CD8-positive, alpha-beta memory T cell (primary cell): ENCODE measurements at regions not wholly inside any gene's neighbourhood (a gene's known extent, or its start where the extent isn't known, plus 50 kb on each side); places are given as distances from the start of the nearest gene placed in this dataset.
"Not testable (repeated sequence)": the region's sequence is repeated elsewhere in the genome, so short reads cannot be mapped to it uniquely, and the experiment has no call there.

ENCODE experiments used
- CTCF ChIA-PET: fragments of 350-600 bp; sonication (Branson Sonifier 250); formaldehyde crosslinking; loops from one replicate; lab custom pipeline; 2021; ENCODE audit warnings: antibody characterized with exemption; lab: Charles Lee
- POLR2A ChIA-PET: fragments of 350-600 bp; sonication (Branson Sonifier 250); formaldehyde crosslinking; loops from one replicate; lab custom pipeline; 2021; ENCODE audit warnings: antibody characterized with exemption; lab: Charles Lee
- DNase-seq, 5 donors: peaks; one replicate each; pipeline versions ENCODE4 v3.0.0 to v3.0.0-alpha.2; 2020 to 2022; ENCODE audit warnings: mixed read lengths in 1 of 5
- H3K27ac ChIP-seq: one replicate; pipeline ENCODE4 v1.7.0; 2013; ENCODE audit warnings: low read depth, mild to moderate bottlenecking, low read length, moderate library complexity
- H3K27me3 ChIP-seq: 2 replicates; pipeline ENCODE4 v1.7.0; 2013; ENCODE audit warnings: low read length, mild to moderate bottlenecking; ENCODE audit not compliant: insufficient read depth, poor library complexity, severe bottlenecking
- H3K36me3 ChIP-seq: 2 replicates; pipeline ENCODE4 v1.7.0; 2013; ENCODE audit warnings: mild to moderate bottlenecking, low read length, moderate library complexity; ENCODE audit not compliant: insufficient read depth
- H3K4me1 ChIP-seq: 2 replicates; pipeline ENCODE4 v1.7.0; 2013; ENCODE audit warnings: mild to moderate bottlenecking, low read length, moderate library complexity; ENCODE audit not compliant: insufficient read depth
- H3K4me3 ChIP-seq: 2 replicates; pipeline ENCODE4 v1.7.0; 2013; ENCODE audit warnings: mild to moderate bottlenecking, low read length
- H3K9me3 ChIP-seq: 2 replicates; pipeline ENCODE4 v1.7.0; 2013; ENCODE audit warnings: mild to moderate bottlenecking, low read length
- H3K27ac Mint-ChIP-seq, 8 donors: one replicate each; pipeline ENCODE4 v1.8.0; 2020 to 2021; ENCODE audit warnings: mixed read lengths in 8 of 8, mild to moderate bottlenecking in 6 of 8, inconsistent platforms in 3 of 8, moderate library complexity in 3 of 8
- H3K27me3 Mint-ChIP-seq, 2 donors: one replicate each; pipeline ENCODE4 v1.8.0; 2020 to 2021; ENCODE audit warnings: mixed read lengths in 2 of 2, mild to moderate bottlenecking in 1 of 2, moderate library complexity in 1 of 2
- H3K36me3 Mint-ChIP-seq, 3 donors: one replicate each; pipeline ENCODE4 v1.8.0; 2020 to 2021; ENCODE audit warnings: mixed read lengths in 3 of 3, inconsistent platforms in 1 of 3, mild to moderate bottlenecking in 1 of 3
- H3K4me1 Mint-ChIP-seq, 3 donors: one replicate each; pipeline ENCODE4 v1.8.0; 2020 to 2021; ENCODE audit warnings: mixed read lengths in 3 of 3, inconsistent platforms in 1 of 3, mild to moderate bottlenecking in 1 of 3
- H3K4me3 Mint-ChIP-seq, 7 donors: one replicate each; pipeline ENCODE4 v1.8.0; 2020 to 2021; ENCODE audit warnings: mixed read lengths in 7 of 7, mild to moderate bottlenecking in 6 of 7, moderate library complexity in 4 of 7, inconsistent platforms in 2 of 7
- H3K9me3 Mint-ChIP-seq, 5 donors: one replicate each; pipeline ENCODE4 v1.8.0; 2020 to 2022; ENCODE audit warnings: mixed read lengths in 5 of 5, mild to moderate bottlenecking in 3 of 5, moderate library complexity in 2 of 5, inconsistent platforms in 1 of 5

DNA sequence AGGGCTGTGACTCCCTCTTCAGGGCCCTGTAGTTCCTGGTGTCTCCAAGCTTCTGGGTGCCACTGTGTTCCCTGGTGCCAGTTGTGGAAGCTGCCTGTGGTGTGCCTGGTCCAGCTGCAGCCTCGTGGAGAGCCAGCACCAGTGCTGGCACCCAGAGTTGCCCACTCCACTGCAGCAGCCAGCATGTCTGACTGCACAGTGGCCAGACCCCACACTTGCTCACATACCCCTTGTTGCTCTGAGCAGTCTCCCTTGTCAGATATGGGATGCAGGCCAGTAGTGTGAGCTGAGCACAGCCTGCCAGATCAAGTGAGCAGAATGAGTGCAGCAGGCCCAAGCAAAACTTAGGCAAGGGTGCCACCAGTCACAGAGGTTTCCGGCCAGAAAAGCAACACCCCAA, 108.6 kb downstream of the ZMAT1 start:
- Mint-ChIP-seq H3K36me3 (no peaks in the 10 kb centered on the region), H3K27ac (no peak overlapping the region), H3K9me3 (peaks cover 0 to 2% (median 1%) of the 10 kb centered on the region in 5 donors), H3K27me3 (peaks cover 14 to 18% of the 10 kb centered on the region in 2 donors), H3K4me3 (no peak overlapping the region), H3K4me1 (no peaks in the 10 kb centered on the region)
- CTCF ChIA-PET, result no interaction called here
- POLR2A ChIA-PET, result interaction anchor here (0.7 kb wide), 1 partner anchor 66 kb away, joined by 4 read pairs; no protein-coding TSS in a partner anchor
- no peak for DNase-seq
- H3K27me3 ChIP-seq, result no peaks in the 10 kb centered on the region
- H3K36me3 ChIP-seq, result no peaks in the 10 kb centered on the region
- H3K9me3 ChIP-seq, result no peaks in the 10 kb centered on the region
- H3K4me1 ChIP-seq, result no peaks in the 10 kb centered on the region
- H3K27ac ChIP-seq, result no peak overlapping the region
- no peak overlapping the region for H3K4me3 ChIP-seq

DNA sequence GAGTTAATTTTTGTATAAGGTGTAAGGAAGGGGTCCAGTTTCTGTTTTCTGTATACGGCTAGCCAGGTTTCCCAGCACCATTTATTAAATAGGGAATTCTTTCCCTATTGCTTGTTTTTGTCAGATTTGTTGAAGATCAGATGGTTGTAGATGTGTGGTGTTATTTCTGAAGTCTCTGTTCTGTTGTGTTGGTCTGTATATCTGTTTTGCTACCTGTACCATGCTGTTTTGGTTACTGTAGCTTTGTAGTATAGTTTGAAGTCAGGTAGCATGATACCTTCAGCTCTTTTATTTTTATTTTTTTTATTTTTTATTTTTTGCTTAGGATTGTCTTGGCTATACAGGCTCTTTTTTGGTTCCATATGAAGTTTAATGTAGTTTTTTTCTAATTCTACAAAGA, 114.1 kb downstream of the ZMAT1 start:
- Mint-ChIP-seq H3K27me3 (peaks cover 7 to 16% of the 10 kb centered on the region in 2 donors), H3K9me3 (peaks cover 0 to 10% (median 5%) of the 10 kb centered on the region in 5 donors)
- DNase-seq, H3K36me3 ChIP-seq, H3K4me1 ChIP-seq, CTCF ChIA-PET, H3K4me3 ChIP-seq, H3K36me3 Mint-ChIP-seq, H3K27ac ChIP-seq, H3K27ac Mint-ChIP-seq, H3K9me3 ChIP-seq, H3K4me1 Mint-ChIP-seq, H3K4me3 Mint-ChIP-seq, H3K27me3 ChIP-seq, POLR2A ChIA-PET: not testable (repeated sequence)

DNA sequence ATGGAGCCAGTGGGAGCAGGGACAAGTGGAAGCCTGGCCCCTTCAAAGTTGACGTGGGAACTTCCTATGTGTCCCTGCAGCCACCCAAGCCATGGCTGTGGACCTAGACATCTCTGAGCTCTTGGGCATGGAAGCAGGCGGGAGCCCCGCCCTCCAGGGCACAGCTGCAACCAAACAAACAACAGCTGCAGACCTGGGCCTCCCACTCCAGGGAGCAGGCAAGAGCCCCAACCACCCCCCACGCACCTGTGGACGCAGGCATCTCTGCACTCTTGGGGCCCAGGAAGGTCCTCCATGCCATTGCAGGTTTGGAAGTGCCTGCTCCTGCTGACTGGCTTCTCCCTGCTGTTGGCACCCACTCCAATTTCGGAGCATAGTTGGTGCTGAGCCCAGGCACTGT, 118.6 kb downstream of the ZMAT1 start:
- ChIA-PET CTCF (no interaction called here), POLR2A (no interaction called here)
- no peaks in the 10 kb centered on the region for H3K4me1 ChIP-seq
- H3K27me3 Mint-ChIP-seq, result peaks cover 0 to 11% of the 10 kb centered on the region in 2 donors
- H3K4me3 ChIP-seq, result no peak overlapping the region
- H3K9me3 ChIP-seq, result no peaks in the 10 kb centered on the region
- H3K27me3 ChIP-seq, result no peaks in the 10 kb centered on the region
- H3K27ac Mint-ChIP-seq, result no peak overlapping the region
- no peaks in the 10 kb centered on the region for H3K4me1 Mint-ChIP-seq
- DNase-seq, result no peak
- no peak overlapping the region for H3K4me3 Mint-ChIP-seq
- H3K36me3 ChIP-seq, result no peaks in the 10 kb centered on the region
- peaks cover 0 to 9% (median 5%) of the 10 kb centered on the region in 5 donors for H3K9me3 Mint-ChIP-seq
- no peaks in the 10 kb centered on the region for H3K36me3 Mint-ChIP-seq
- no peak overlapping the region for H3K27ac ChIP-seq

DNA sequence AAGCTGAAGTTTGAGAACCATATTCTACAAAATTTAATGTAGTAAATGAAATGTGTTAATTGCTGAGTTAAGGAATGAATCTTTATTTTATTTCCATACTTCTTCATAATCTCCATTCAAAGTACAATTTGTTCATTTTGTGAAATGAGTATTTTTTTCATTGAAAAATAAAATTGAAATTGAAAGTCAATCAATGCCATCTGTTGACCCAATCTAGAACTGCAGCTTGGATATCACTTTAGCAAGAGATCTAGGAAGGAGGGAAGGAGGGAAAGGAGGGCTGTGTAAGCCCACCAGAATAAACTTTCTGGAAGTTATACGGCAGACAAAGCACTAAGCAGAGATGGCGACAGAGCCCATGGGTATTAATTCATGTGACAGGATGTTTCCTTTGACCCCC, 128.4 kb downstream of the ZMAT1 start:
- ChIA-PET POLR2A (interaction anchor here (1.1 kb wide), 1 partner anchor 128 kb away, joined by 3 read pairs; the partner anchor contains the start of gene ZMAT1), CTCF (no interaction called here)
- peaks cover 0 to 4% of the 10 kb centered on the region in 2 donors for H3K27me3 Mint-ChIP-seq
- H3K4me1 Mint-ChIP-seq, result peaks cover 2 to 11% (median 9%) of the 10 kb centered on the region in 3 donors
- H3K36me3 Mint-ChIP-seq, result no peaks in the 10 kb centered on the region
- H3K9me3 Mint-ChIP-seq, result no peaks in the 10 kb centered on the region
- no peaks in the 10 kb centered on the region for H3K4me1 ChIP-seq
- H3K27ac ChIP-seq, result no peak overlapping the region
- H3K9me3 ChIP-seq, result no peaks in the 10 kb centered on the region
- H3K27ac Mint-ChIP-seq, result no peak overlapping the region
- no peak overlapping the region for H3K4me3 Mint-ChIP-seq
- H3K27me3 ChIP-seq, result no peaks in the 10 kb centered on the region
- no peak for DNase-seq
- H3K4me3 ChIP-seq, result no peak overlapping the region
- no peaks in the 10 kb centered on the region for H3K36me3 ChIP-seq

DNA sequence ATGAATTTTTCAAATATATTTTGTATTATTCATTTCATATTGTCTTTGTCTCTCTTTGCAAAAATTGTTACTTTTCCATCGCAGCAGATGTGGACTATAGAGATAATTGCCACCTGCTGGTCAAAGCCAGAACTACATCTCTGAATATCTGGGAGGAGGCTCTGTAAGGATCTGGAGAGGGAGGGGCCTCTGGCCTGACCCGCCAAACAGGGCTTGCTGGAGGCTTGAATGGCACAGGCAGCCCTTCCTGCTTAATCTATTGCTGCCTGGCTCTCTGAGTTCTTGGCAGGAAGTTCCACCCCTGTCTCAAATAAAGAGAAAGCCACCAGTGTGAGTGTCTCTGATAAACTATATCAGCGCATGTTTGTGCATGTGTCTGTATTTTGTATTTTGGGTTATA, 132.4 kb downstream of the ZMAT1 start:
- H3K27me3 ChIP-seq, result no peaks in the 10 kb centered on the region
- no peak overlapping the region for H3K27ac ChIP-seq
- CTCF ChIA-PET, result interaction anchor here (1.0 to 1.6 kb wide), 3 partner anchors 203 to 386 kb away, joined by 4 read pairs; no protein-coding TSS in a partner anchor
- H3K4me1 ChIP-seq, result no peaks in the 10 kb centered on the region
- no peak overlapping the region for H3K4me3 ChIP-seq
- no peaks in the 10 kb centered on the region for H3K9me3 ChIP-seq
- Mint-ChIP-seq H3K27me3 (peaks cover 0 to 2% of the 10 kb centered on the region in 2 donors), H3K4me3 (peak overlapping the region in 5 of 7 donors; percentile 43 to 55 (median 49)), H3K36me3 (no peaks in the 10 kb centered on the region), H3K27ac (no peak overlapping the region), H3K4me1 (peaks cover 2 to 11% (median 9%) of the 10 kb centered on the region in 3 donors), H3K9me3 (peaks cover 0 to 2% (median 0%) of the 10 kb centered on the region in 5 donors)
- H3K36me3 ChIP-seq, result no peaks in the 10 kb centered on the region
- POLR2A ChIA-PET, result no interaction called here
- DNase-seq, result peak; percentile 50 to 82 (median 74)

DNA sequence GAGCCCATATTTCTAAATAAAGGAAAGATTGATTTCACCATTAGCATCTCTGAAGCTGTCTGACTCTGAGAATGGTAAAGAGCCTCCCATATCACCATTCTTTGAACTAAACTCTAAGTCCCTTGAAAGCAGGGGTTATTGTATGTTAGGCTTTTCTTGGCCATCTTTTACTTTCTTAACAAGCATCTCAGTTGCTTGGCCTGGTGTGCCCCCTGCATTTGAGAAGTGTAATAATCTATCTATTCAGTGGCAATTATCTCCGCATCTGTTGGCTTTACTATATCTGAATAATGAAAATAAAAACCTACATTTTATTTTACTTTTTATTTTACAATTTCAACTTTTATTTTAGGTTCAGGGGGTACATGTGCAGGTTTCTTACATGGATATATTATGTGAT, 128.3 kb upstream of the ARMCX2 start:
- ChIA-PET POLR2A (no interaction called here), CTCF (no interaction called here)
- no peaks in the 10 kb centered on the region for H3K27me3 ChIP-seq
- Mint-ChIP-seq H3K4me3 (no peak overlapping the region), H3K9me3 (no peaks in the 10 kb centered on the region), H3K36me3 (no peaks in the 10 kb centered on the region), H3K27me3 (peaks cover 7 to 14% of the 10 kb centered on the region in 2 donors), H3K27ac (no peak overlapping the region), H3K4me1 (no peaks in the 10 kb centered on the region)
- no peak overlapping the region for H3K4me3 ChIP-seq
- H3K36me3 ChIP-seq, result no peaks in the 10 kb centered on the region
- H3K4me1 ChIP-seq, result no peaks in the 10 kb centered on the region
- H3K9me3 ChIP-seq, result no peaks in the 10 kb centered on the region
- H3K27ac ChIP-seq, result no peak overlapping the region
- no peak for DNase-seq

DNA sequence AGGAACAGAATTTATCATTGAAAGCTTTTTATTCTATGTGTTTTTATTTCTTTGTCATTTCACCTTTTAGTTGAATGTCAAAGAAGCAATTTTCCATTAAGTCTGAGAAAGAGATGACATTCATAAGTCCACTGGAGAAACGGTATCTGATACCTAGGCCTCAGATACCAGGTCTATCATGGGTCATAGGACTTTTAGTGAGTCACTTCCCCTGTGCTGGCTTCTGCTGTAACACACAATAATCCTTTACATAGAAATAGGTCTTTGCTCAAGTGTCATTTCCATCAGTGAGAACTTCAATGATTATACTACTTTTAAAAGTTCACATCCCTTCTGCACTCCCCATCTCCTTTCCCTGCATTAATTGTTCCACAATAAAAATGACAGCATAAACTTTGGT, 125.5 kb upstream of the ARMCX2 start:
- Mint-ChIP-seq H3K27ac (no peak overlapping the region), H3K36me3 (no peaks in the 10 kb centered on the region), H3K4me1 (no peaks in the 10 kb centered on the region), H3K4me3 (no peak overlapping the region), H3K27me3 (peaks cover 3 to 5% of the 10 kb centered on the region in 2 donors), H3K9me3 (no peaks in the 10 kb centered on the region)
- Histone ChIP-seq H3K4me3 (no peak overlapping the region), H3K4me1 (no peaks in the 10 kb centered on the region), H3K27ac (no peak overlapping the region), H3K36me3 (no peaks in the 10 kb centered on the region), H3K9me3 (no peaks in the 10 kb centered on the region), H3K27me3 (no peaks in the 10 kb centered on the region)
- CTCF ChIA-PET, result no interaction called here
- POLR2A ChIA-PET, result no interaction called here
- no peak for DNase-seq

DNA sequence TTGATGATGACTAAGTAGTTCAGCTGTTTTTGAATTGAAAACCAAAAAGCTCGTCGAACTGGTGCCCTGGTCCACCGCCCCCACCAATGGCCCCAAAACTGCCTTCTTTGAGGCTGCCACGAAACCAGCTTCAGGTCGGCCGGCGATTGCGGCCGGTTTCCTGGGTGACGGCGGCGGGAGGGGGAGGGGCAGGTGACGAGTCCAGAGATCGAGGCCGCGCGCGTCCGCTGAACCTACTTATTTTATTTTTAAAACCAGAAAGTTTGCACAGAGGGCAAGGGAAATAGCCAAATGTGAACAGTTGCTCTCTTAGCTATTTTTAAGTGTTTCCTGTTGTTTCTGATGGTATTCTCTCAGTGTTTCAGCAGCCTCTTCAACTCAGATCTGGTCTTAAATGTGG, 120.8 kb upstream of the ARMCX2 start:
- H3K4me3 ChIP-seq, H3K9me3 Mint-ChIP-seq, DNase-seq, H3K27ac Mint-ChIP-seq, H3K36me3 Mint-ChIP-seq, POLR2A ChIA-PET, H3K4me3 Mint-ChIP-seq, H3K36me3 ChIP-seq, H3K27ac ChIP-seq, H3K9me3 ChIP-seq, H3K4me1 Mint-ChIP-seq, H3K27me3 ChIP-seq, H3K4me1 ChIP-seq: not testable (repeated sequence)
- H3K27me3 Mint-ChIP-seq, result peaks cover 1 to 14% of the 10 kb centered on the region in 2 donors
- CTCF ChIA-PET, result interaction anchor here (1.2 kb wide), 1 partner anchor 22 kb away, joined by 3 read pairs; no protein-coding TSS in a partner anchor
